Ishikawa (cell line): ENCODE measurements at regions not wholly inside any gene's neighbourhood (a gene's known extent, or its start where the extent isn't known, plus 50 kb on each side); places are given as distances from the start of the nearest gene placed in this dataset.

Source experiments
- CEBPB ChIP-seq: IDR thresholded peaks from 2 replicates; pipeline ENCODE4 v1.6.1; 2012
- CREB1 ChIP-seq: IDR thresholded peaks from 2 replicates; pipeline ENCODE4 v1.6.1; 2012; ENCODE audit warnings: low read depth
- EGR1 ChIP-seq: IDR thresholded peaks from 2 replicates; pipeline ENCODE4 v1.6.1; 2012
- EP300 ChIP-seq: IDR thresholded peaks from 2 replicates; pipeline ENCODE4 v1.6.1; 2012; ENCODE audit warnings: borderline replicate concordance
- FOXM1 ChIP-seq: IDR thresholded peaks from 2 replicates; pipeline ENCODE4 v1.6.1; 2012; ENCODE audit warnings: low read depth, borderline replicate concordance
- NFIC ChIP-seq: IDR thresholded peaks from 2 replicates; pipeline ENCODE4 v1.6.1; 2012
- RAD21 ChIP-seq: IDR thresholded peaks from 2 replicates; pipeline ENCODE4 v1.6.1; 2012; ENCODE audit warnings: low read depth
- TAF1 ChIP-seq: IDR thresholded peaks from 2 replicates; pipeline ENCODE4 v1.6.1; 2012; ENCODE audit warnings: low read depth, mild to moderate bottlenecking
- TCF12 ChIP-seq: IDR thresholded peaks from 2 replicates; pipeline ENCODE4 v1.6.1; 2012; ENCODE audit warnings: low read depth
- TEAD4 ChIP-seq: IDR thresholded peaks from 2 replicates; pipeline ENCODE4 v1.6.1; 2012
- YY1 ChIP-seq: IDR thresholded peaks from 2 replicates; pipeline ENCODE4 v1.6.1; 2012; ENCODE audit warnings: low read depth
- ZBTB7A ChIP-seq: IDR thresholded peaks from 2 replicates; pipeline ENCODE4 v1.6.1; 2012; ENCODE audit warnings: low read depth
- TF ChIP-seq, protein P1 (sequence below): IDR thresholded peaks from 2 replicates; pipeline ENCODE4 v1.6.1; 2012; ENCODE audit warnings: low read depth, mild to moderate bottlenecking
- TF ChIP-seq, protein P2 (sequence below): IDR thresholded peaks from 2 replicates; pipeline ENCODE4 v1.6.1; 2012
- TF ChIP-seq, protein P3 (sequence below): IDR thresholded peaks from 2 replicates; pipeline ENCODE4 v1.6.1; 2012

DNA sequence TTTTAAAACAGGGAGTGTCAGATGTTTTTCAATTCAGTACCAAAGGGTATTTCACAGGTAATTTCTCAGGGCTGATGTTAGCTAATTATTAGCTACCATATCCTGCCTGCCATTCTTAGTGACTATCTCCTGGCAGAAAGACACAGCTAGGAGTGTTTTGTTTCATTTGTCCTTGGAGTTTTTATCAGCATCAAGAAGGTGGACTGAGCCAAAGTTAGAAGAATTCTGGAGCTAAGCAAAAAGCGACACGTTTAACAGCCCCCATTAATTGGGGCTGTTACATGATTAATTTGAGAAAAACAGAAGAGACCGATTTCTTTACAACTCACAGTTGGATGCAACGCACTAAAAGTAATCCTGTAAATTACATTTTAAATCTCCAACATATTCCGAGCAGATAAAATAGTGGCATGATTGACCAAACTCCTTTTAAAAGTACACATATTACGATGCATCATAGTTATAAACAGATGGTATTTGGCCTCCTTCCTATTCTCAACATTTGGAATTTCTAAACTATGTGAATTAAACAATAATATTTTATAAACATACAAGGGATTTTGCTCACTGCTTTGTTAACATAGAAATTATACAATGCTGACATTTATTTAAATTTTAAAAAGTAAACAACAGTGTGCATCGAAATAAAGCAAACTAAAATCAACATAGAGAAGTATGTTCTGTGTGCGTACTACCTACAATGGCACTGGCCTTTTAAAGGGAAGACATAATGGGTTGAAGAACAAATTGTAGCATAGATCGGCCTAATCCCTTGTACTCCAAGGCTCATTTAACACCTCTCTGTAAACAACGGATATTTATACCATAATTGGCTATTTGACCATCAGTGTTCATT, 585.1 kb downstream of the ZEB2 start:
- TF ChIP-seq RAD21 = no peak
- no peak for TF ChIP-seq YY1
- no peak for TF ChIP-seq TAF1
- TF ChIP-seq TEAD4 = no peak
- no peak for TF ChIP-seq TCF12
- no peak for TF ChIP-seq FOXM1
- no peak for TF ChIP-seq NFIC
- TF ChIP-seq EGR1 = no peak
- no peak for TF ChIP-seq CEBPB
- no peak for TF ChIP-seq CREB1
- TF ChIP-seq, protein P1, sequence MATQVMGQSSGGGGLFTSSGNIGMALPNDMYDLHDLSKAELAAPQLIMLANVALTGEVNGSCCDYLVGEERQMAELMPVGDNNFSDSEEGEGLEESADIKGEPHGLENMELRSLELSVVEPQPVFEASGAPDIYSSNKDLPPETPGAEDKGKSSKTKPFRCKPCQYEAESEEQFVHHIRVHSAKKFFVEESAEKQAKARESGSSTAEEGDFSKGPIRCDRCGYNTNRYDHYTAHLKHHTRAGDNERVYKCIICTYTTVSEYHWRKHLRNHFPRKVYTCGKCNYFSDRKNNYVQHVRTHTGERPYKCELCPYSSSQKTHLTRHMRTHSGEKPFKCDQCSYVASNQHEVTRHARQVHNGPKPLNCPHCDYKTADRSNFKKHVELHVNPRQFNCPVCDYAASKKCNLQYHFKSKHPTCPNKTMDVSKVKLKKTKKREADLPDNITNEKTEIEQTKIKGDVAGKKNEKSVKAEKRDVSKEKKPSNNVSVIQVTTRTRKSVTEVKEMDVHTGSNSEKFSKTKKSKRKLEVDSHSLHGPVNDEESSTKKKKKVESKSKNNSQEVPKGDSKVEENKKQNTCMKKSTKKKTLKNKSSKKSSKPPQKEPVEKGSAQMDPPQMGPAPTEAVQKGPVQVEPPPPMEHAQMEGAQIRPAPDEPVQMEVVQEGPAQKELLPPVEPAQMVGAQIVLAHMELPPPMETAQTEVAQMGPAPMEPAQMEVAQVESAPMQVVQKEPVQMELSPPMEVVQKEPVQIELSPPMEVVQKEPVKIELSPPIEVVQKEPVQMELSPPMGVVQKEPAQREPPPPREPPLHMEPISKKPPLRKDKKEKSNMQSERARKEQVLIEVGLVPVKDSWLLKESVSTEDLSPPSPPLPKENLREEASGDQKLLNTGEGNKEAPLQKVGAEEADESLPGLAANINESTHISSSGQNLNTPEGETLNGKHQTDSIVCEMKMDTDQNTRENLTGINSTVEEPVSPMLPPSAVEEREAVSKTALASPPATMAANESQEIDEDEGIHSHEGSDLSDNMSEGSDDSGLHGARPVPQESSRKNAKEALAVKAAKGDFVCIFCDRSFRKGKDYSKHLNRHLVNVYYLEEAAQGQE = no peak
- TF ChIP-seq, protein P2, sequence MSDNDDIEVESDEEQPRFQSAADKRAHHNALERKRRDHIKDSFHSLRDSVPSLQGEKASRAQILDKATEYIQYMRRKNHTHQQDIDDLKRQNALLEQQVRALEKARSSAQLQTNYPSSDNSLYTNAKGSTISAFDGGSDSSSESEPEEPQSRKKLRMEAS = no peak
- no peak for TF ChIP-seq ZBTB7A
- TF ChIP-seq EP300 = no peak

DNA sequence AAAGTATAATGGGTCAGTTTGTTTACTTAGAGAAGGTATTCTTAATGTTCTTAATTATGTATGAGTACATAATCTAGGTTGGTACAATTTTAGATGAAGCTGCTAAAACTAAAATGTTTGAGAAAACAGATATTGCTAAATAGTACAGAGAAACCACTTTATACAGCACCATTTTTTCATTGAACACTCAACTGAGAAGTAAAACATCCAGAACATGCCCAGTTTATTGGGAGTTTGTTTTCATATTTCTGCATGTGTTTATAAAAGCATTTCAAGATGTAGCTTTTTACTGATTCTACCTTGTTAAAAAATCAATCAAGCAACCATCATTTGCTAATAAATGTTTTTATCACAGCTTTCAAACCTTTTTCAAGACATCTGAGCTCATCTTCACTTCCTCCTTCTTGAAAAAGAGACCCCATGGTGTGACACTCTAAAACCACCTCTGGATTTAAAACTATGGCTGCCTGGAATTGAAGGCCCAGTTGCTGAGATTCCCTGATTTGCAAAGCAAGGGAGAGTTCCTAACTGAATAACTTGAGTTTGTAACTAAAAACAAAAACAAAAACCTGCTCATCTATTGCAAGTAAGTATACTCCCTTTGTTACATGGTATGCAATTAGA, 585.9 kb downstream of the ZEB2 start:
- no peak for TF ChIP-seq FOXM1

DNA sequence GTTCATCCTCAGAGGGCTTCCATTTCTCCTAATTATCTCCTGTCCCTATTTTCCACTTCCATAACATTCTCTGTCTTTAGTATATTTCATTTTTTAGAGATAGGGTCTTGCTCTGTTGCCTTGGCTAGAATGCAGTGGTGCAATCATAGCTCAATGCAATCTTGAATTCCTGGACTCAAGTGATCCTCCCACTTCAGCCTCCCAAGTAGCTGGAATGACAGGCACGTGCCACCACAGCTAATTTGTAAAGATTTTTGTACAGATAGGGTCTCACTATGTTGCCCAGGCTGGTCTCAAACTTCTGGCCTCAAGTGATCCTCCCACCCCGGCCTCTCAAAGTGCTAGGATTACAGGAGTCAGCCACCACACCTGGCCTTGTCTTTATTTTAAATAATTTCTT, 589.0 kb downstream of the ZEB2 start:
- TF ChIP-seq EGR1 = no peak
- no peak for TF ChIP-seq TAF1
- TF ChIP-seq CEBPB = no peak
- TF ChIP-seq ZBTB7A = no peak
- no peak for TF ChIP-seq TEAD4
- TF ChIP-seq EP300 = no peak
- no peak for TF ChIP-seq NFIC
- TF ChIP-seq YY1 = no peak
- no peak for TF ChIP-seq FOXM1
- TF ChIP-seq, protein P3, sequence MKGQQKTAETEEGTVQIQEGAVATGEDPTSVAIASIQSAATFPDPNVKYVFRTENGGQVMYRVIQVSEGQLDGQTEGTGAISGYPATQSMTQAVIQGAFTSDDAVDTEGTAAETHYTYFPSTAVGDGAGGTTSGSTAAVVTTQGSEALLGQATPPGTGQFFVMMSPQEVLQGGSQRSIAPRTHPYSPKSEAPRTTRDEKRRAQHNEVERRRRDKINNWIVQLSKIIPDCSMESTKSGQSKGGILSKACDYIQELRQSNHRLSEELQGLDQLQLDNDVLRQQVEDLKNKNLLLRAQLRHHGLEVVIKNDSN = no peak
- TF ChIP-seq, protein P1 = no peak
- no peak for TF ChIP-seq CREB1
- TF ChIP-seq, protein P2 = no peak
- no peak for TF ChIP-seq RAD21
- TF ChIP-seq TCF12 = no peak

DNA sequence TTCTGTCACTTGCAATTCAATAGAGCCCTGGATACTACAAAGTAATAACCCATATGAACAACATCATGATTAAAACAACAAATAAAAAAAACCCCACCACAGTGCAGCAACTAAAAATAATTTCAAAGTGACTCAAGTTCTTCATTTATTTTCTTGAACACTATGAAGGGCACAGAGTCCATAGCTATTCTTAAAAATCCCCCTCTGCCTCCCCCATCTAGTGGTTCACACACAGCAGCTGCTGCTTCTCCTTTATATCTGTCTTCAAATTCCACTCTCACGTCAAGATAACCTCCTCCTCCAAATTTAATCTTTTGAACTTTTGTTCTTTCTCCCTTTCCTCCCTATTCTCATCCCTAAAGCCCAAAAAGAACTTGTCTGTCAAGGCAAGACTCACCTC, 591.3 kb downstream of the ZEB2 start:
- no peak for TF ChIP-seq CREB1
- no peak for TF ChIP-seq EGR1
- TF ChIP-seq YY1 = no peak
- TF ChIP-seq RAD21 = no peak
- TF ChIP-seq CEBPB = no peak
- TF ChIP-seq EP300 = no peak
- no peak for TF ChIP-seq ZBTB7A
- TF ChIP-seq, protein P1 = no peak
- TF ChIP-seq, protein P3 = no peak
- TF ChIP-seq TAF1 = no peak
- TF ChIP-seq TCF12 = no peak
- no peak for TF ChIP-seq FOXM1
- TF ChIP-seq, protein P2 = no peak
- no peak for TF ChIP-seq TEAD4
- no peak for TF ChIP-seq NFIC
